Mesenteric fat pad (tissue), 1 donor: ENCODE measurements at regions not wholly inside any gene's neighbourhood (a gene's known extent, or its start where the extent isn't known, plus 50 kb on each side); places are given as distances from the start of the nearest gene placed in this dataset.
"Not testable (repeated sequence)": the region's sequence is repeated elsewhere in the genome, so short reads cannot be mapped to it uniquely, and the experiment has no call there.

ENCODE experiments used
- DNase-seq: peaks from one replicate; pipeline ENCODE4 v3.0.0-alpha.2; 2020; ENCODE audit warnings: low spot score
- donor health status: DM: yes; HTN: yes; CAD: no.

- DNase-seq, result no peak
These were observed 464.5 kb downstream of the MMUT start for GRCh38 chr6:48998574-48998973.

- no peak for DNase-seq
These were observed 466.5 kb downstream of the MMUT start for GRCh38 chr6:48996461-48997119.

GRCh38 chr6:48994811-48995210 is 468.2 kb downstream of the MMUT start:
- DNase-seq, result no peak

GRCh38 chr6:48990739-48991138 is 472.3 kb downstream of the MMUT start:
- no peak for DNase-seq

- no peak for DNase-seq
These were observed 476.2 kb downstream of the MMUT start for GRCh38 chr6:48986845-48987244.

- no peak for DNase-seq
These were observed 476.9 kb downstream of the MMUT start for GRCh38 chr6:48986105-48986504.

- DNase-seq, result no peak
These were observed 478.0 kb downstream of the MMUT start for GRCh38 chr6:48985025-48985424.

- not testable (repeated sequence) for DNase-seq
These were observed 479.1 kb downstream of the MMUT start for GRCh38 chr6:48983968-48984367.

GRCh38 chr6:48983377-48983776 is 479.7 kb downstream of the MMUT start:
- DNase-seq, result no peak

- DNase-seq, result no peak
These were observed 483.2 kb downstream of the MMUT start for GRCh38 chr6:48979806-48980205.

- DNase-seq, result peak; percentile 68
These were observed 484.0 kb downstream of the MMUT start for GRCh38 chr6:48979085-48979484.

GRCh38 chr6:48978016-48978415 is 485.0 kb downstream of the MMUT start:
- DNase-seq, result no peak

GRCh38 chr6:48977573-48977972 is 485.5 kb downstream of the MMUT start:
- no peak for DNase-seq

- DNase-seq, result no peak
These were observed 489.6 kb downstream of the MMUT start for GRCh38 chr6:48973491-48973890.

- DNase-seq, result no peak
These were observed 501.2 kb downstream of the MMUT start for GRCh38 chr6:48961781-48962415.

- no peak for DNase-seq
These were observed 503.6 kb downstream of the MMUT start for GRCh38 chr6:48959251-48960060.

GRCh38 chr6:48957781-48958180 is 505.3 kb downstream of the MMUT start:
- no peak for DNase-seq

GRCh38 chr6:48951917-48952316 is 511.1 kb downstream of the MMUT start:
- DNase-seq, result no peak

- not testable (repeated sequence) for DNase-seq
These were observed 518.8 kb downstream of the MMUT start for GRCh38 chr6:48944276-48944675.

- DNase-seq, result no peak
These were observed 529.9 kb downstream of the MMUT start for GRCh38 chr6:48933136-48933535.

GRCh38 chr6:48928937-48929336 is 534.1 kb downstream of the MMUT start:
- no peak for DNase-seq

- DNase-seq, result no peak
These were observed 540.2 kb downstream of the MMUT start for GRCh38 chr6:48922837-48923236.
